Stimulated activated CD8-positive, alpha-beta memory T cell treated with anti-CD3 and anti-CD28 coated beads, Interleukin-2, amount 100 ng/mL, for 1 hour (primary cell): ENCODE measurements at regions not wholly inside any gene's neighbourhood (a gene's known extent, or its start where the extent isn't known, plus 50 kb on each side); places are given as distances from the start of the nearest gene placed in this dataset.
"Not testable (repeated sequence)": the region's sequence is repeated elsewhere in the genome, so short reads cannot be mapped to it uniquely, and the experiment has no call there.

ENCODE experiments used
- DNase-seq, 2 donors: peaks; one replicate each; pipeline ENCODE4 v3.0.0-alpha.2; 2020; ENCODE audit warnings: low read depth in 2 of 2

DNA sequence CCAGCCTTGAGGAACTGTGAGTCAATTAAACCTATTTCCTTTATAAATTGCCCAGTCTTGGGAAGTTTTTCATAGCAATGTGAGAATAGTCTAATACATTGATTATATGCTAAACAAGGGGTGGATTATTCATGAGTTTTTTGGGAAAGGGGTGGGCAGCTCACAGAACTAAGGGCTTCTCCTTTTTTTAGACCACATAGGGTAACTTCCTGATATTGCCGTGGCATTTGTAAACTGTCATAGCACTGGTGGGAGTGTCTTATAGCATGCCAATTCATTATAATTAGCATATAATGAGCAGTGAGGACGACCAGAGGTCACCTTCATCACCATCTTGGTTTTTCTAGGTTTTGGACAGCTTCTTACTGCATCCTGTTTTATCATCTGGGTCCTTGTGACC is 72.4 kb upstream of the PRKX start:
- DNase-seq, result not testable (repeated sequence)

GRCh38 chrX:3780564-3780963 is 67.1 kb upstream of the PRKX start:
- DNase-seq, result no peak

GRCh38 chrX:3779546-3779945 is 66.1 kb upstream of the PRKX start:
- DNase-seq, result no peak

- no peak for DNase-seq
These were observed 64.0 kb upstream of the PRKX start for GRCh38 chrX:3777416-3777815.

GRCh38 chrX:3771766-3772165 is 58.3 kb upstream of the PRKX start:
- DNase-seq, result no peak

- no peak for DNase-seq
These were observed 55.4 kb upstream of the PRKX start for GRCh38 chrX:3768881-3769280.
